ENCODE measurements at regions not wholly inside any gene's neighbourhood (a gene's known extent, or its start where the extent isn't known, plus 50 kb on each side); places are given as distances from the start of the nearest gene placed in this dataset.

- TF ChIP-seq POLR2A (IDR thresholded peaks at IDR 0.05) = no peak
- no peak for TF ChIP-seq CTCF (IDR thresholded peaks at IDR 0.05)
These were observed 92.2 kb upstream of the MITF start for GRCh38 chr3:69647081-69647480.
